PC-3 (cell line): ENCODE measurements at regions not wholly inside any gene's neighbourhood (a gene's known extent, or its start where the extent isn't known, plus 50 kb on each side); places are given as distances from the start of the nearest gene placed in this dataset.

ENCODE experiments used
- EZH2 ChIP-seq: fragments of 300-600 bp; sonication (generic); IDR thresholded peaks from one replicate; pipeline ENCODE4 v1.6.1; 2017; ENCODE audit warnings: antibody characterized with exemption, mild to moderate bottlenecking, low read length; ENCODE audit not compliant: unreplicated experiment
- EZH2phosphoT487 ChIP-seq: fragments of 300-600 bp; sonication (generic); IDR thresholded peaks from 2 replicates; pipeline ENCODE4 v1.6.1; 2018; ENCODE audit warnings: mild to moderate bottlenecking, antibody characterized with exemption, low read length, borderline replicate concordance
- TF ChIP-seq, protein P1 (sequence below): fragments of 300-600 bp; sonication (generic); conservative IDR thresholded peaks from 2 replicates; pipeline ENCODE4 v1.5.1; 2017; ENCODE audit warnings: antibody characterized with exemption, low read depth, mild to moderate bottlenecking, low read length

DNA sequence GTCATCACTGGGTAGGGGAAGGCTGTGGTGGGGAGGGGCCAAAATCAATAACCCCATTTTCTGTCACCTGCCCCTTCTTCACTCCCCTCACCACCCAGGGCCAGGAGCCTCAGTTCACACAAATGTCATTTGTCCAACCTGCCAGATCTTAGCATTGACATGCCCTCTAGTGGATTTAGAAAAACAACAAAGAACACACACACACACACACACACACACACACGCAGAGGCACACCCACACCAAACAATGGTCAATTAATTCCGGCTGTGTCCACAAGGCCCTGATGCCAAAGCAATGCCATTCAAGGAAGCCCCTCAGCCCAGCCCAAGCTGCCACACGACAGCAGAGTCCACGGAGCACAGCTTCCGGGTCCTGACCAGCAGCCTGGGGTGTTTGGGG, 68.4 kb downstream of the NOG start:
- TF ChIP-seq, protein P1, sequence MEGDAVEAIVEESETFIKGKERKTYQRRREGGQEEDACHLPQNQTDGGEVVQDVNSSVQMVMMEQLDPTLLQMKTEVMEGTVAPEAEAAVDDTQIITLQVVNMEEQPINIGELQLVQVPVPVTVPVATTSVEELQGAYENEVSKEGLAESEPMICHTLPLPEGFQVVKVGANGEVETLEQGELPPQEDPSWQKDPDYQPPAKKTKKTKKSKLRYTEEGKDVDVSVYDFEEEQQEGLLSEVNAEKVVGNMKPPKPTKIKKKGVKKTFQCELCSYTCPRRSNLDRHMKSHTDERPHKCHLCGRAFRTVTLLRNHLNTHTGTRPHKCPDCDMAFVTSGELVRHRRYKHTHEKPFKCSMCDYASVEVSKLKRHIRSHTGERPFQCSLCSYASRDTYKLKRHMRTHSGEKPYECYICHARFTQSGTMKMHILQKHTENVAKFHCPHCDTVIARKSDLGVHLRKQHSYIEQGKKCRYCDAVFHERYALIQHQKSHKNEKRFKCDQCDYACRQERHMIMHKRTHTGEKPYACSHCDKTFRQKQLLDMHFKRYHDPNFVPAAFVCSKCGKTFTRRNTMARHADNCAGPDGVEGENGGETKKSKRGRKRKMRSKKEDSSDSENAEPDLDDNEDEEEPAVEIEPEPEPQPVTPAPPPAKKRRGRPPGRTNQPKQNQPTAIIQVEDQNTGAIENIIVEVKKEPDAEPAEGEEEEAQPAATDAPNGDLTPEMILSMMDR, result peak; percentile 40
- TF ChIP-seq EZH2phosphoT487 (no peak), EZH2 (no peak)
